ENCODE measurements at regions not wholly inside any gene's neighbourhood (a gene's known extent, or its start where the extent isn't known, plus 50 kb on each side); places are given as distances from the start of the nearest gene placed in this dataset.
"Not testable (repeated sequence)": the region's sequence is repeated elsewhere in the genome, so short reads cannot be mapped to it uniquely, and the experiment has no call there.

- DNase-seq: no peak
Measured at GRCh38 chr20:12699374-12700228, 309.2 kb upstream of the SPTLC3 start.

GRCh38 chr20:12700701-12701100, 308.1 kb upstream of the SPTLC3 start:
- DNase-seq: no peak

GRCh38 chr20:12702312-12702711, 306.5 kb upstream of the SPTLC3 start:
- no peak for DNase-seq

GRCh38 chr20:12715371-12715770, 293.4 kb upstream of the SPTLC3 start:
- DNase-seq: no peak

- no peak for DNase-seq
Measured at GRCh38 chr20:12715991-12716680, 292.6 kb upstream of the SPTLC3 start.

- no peak for DNase-seq
Measured at GRCh38 chr20:12717061-12717460, 291.7 kb upstream of the SPTLC3 start.

GRCh38 chr20:12718619-12719018, 290.2 kb upstream of the SPTLC3 start:
- DNase-seq: no peak

- no peak for DNase-seq
Measured at GRCh38 chr20:12721636-12722035, 287.1 kb upstream of the SPTLC3 start.

GRCh38 chr20:12722091-12722490, 286.7 kb upstream of the SPTLC3 start:
- DNase-seq: no peak

GRCh38 chr20:12723811-12724210, 285.0 kb upstream of the SPTLC3 start:
- no peak for DNase-seq

- no peak for DNase-seq
Measured at GRCh38 chr20:12728782-12729181, 280.0 kb upstream of the SPTLC3 start.

GRCh38 chr20:12729326-12729725, 279.4 kb upstream of the SPTLC3 start:
- DNase-seq: no peak

- no peak for DNase-seq
Measured at GRCh38 chr20:12733811-12734210, 275.0 kb upstream of the SPTLC3 start.

GRCh38 chr20:12737497-12737896, 271.3 kb upstream of the SPTLC3 start:
- no peak for DNase-seq

GRCh38 chr20:12737900-12738299, 270.9 kb upstream of the SPTLC3 start:
- no peak for DNase-seq

- DNase-seq: no peak
Measured at GRCh38 chr20:12740647-12741046, 268.1 kb upstream of the SPTLC3 start.

- DNase-seq: no peak
Measured at GRCh38 chr20:12744037-12744436, 264.7 kb upstream of the SPTLC3 start.

GRCh38 chr20:12748359-12748994, 260.3 kb upstream of the SPTLC3 start:
- DNase-seq: no peak

GRCh38 chr20:12750221-12750620, 258.6 kb upstream of the SPTLC3 start:
- DNase-seq: no peak

GRCh38 chr20:12752900-12753693, 255.7 kb upstream of the SPTLC3 start:
- DNase-seq: not testable (repeated sequence)

GRCh38 chr20:12753742-12754141, 255.0 kb upstream of the SPTLC3 start:
- DNase-seq: not testable (repeated sequence)

- not testable (repeated sequence) for DNase-seq
Measured at GRCh38 chr20:12759493-12759892, 249.3 kb upstream of the SPTLC3 start.

GRCh38 chr20:12762725-12763124, 246.0 kb upstream of the SPTLC3 start:
- no peak for DNase-seq
